A673 (cell line): ENCODE measurements at regions not wholly inside any gene's neighbourhood (a gene's known extent, or its start where the extent isn't known, plus 50 kb on each side); places are given as distances from the start of the nearest gene placed in this dataset.

Experiments used
- EZH2 ChIP-seq: fragments of 200-600 bp; sonication (generic); IDR thresholded peaks from 2 replicates; pipeline ENCODE4 v1.6.1; 2017; ENCODE audit warnings: borderline replicate concordance, low read depth, mild to moderate bottlenecking, mixed read lengths, antibody characterized with exemption, low read length; ENCODE audit not compliant: poor library complexity, severe bottlenecking
- TF ChIP-seq, protein P1 (sequence below): fragments of 300-800, 200-600 bp; sonication (generic); conservative IDR thresholded peaks from 2 replicates; pipeline ENCODE4 v1.5.1; 2017; ENCODE audit warnings: low read depth, mild to moderate bottlenecking, antibody characterized with exemption, low read length, moderate library complexity, mixed read lengths

DNA sequence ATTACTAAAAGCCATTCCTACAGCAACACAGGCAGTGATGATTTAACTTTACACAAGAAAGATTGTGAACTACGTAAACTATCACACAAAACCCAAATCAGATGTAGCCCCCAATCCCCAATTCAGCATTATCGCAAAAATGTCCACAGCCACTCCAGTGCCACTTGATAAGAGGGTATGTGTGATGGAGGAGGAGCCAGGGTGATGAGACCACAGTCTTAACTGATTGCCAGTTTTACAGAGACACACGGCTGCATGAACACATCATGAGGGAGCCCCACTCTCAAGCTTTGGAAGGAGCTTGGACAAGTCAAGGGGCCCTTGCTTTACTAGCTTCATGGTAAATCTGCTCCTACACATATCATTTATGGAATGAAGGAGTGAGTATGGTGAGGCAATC is 116.0 kb downstream of the FAM161A start:
- TF ChIP-seq, protein P1, sequence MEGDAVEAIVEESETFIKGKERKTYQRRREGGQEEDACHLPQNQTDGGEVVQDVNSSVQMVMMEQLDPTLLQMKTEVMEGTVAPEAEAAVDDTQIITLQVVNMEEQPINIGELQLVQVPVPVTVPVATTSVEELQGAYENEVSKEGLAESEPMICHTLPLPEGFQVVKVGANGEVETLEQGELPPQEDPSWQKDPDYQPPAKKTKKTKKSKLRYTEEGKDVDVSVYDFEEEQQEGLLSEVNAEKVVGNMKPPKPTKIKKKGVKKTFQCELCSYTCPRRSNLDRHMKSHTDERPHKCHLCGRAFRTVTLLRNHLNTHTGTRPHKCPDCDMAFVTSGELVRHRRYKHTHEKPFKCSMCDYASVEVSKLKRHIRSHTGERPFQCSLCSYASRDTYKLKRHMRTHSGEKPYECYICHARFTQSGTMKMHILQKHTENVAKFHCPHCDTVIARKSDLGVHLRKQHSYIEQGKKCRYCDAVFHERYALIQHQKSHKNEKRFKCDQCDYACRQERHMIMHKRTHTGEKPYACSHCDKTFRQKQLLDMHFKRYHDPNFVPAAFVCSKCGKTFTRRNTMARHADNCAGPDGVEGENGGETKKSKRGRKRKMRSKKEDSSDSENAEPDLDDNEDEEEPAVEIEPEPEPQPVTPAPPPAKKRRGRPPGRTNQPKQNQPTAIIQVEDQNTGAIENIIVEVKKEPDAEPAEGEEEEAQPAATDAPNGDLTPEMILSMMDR: no peak
- TF ChIP-seq EZH2: no peak
